ENCODE measurements at regions not wholly inside any gene's neighbourhood (a gene's known extent, or its start where the extent isn't known, plus 50 kb on each side); places are given as distances from the start of the nearest gene placed in this dataset.

GRCh38 chr12:127241072-127241817 lies 1025.7 kb upstream of the TMEM132C start:
- Histone ChIP-seq H3K27ac (no peak overlapping the region), H3K9me3 (ENCODE audit: severe bottlenecking) (no peaks in the 10 kb centered on the region), H3K27me3 (ENCODE audit: insufficient read depth, low read depth, severe bottlenecking) (no peaks in the 10 kb centered on the region), H3K36me3 (no peaks in the 10 kb centered on the region), H3K4me3 (ENCODE audit: low read depth, low read length) (no peak overlapping the region)
- TF ChIP-seq CTCF (IDR thresholded peaks at IDR 0.05; ENCODE audit: low read depth, low read length), result no peak
- DNase-seq, result no peak

GRCh38 chr12:127245009-127245408 lies 1022.0 kb upstream of the TMEM132C start:
- no peaks in the 10 kb centered on the region for H3K9me3 ChIP-seq (ENCODE audit: severe bottlenecking)
- H3K36me3 ChIP-seq, result no peaks in the 10 kb centered on the region
- H3K4me3 ChIP-seq (ENCODE audit: low read depth, low read length), result no peak overlapping the region
- no peak overlapping the region for H3K27ac ChIP-seq
- no peak for TF ChIP-seq CTCF (IDR thresholded peaks at IDR 0.05; ENCODE audit: low read depth, low read length)
- no peaks in the 10 kb centered on the region for H3K27me3 ChIP-seq (ENCODE audit: insufficient read depth, low read depth, severe bottlenecking)
- DNase-seq, result no peak

- no peak for TF ChIP-seq CTCF (IDR thresholded peaks at IDR 0.05; ENCODE audit: low read depth, low read length)
- H3K9me3 ChIP-seq (ENCODE audit: severe bottlenecking), result no peaks in the 10 kb centered on the region
- no peak overlapping the region for H3K4me3 ChIP-seq (ENCODE audit: low read depth, low read length)
- H3K27ac ChIP-seq, result no peak overlapping the region
- no peak for DNase-seq
- no peaks in the 10 kb centered on the region for H3K36me3 ChIP-seq
- H3K27me3 ChIP-seq (ENCODE audit: insufficient read depth, low read depth, severe bottlenecking), result no peaks in the 10 kb centered on the region
These were observed 1021.5 kb upstream of the TMEM132C start for GRCh38 chr12:127245437-127245836.

- Histone ChIP-seq H3K27me3 (ENCODE audit: insufficient read depth, low read depth, severe bottlenecking) (no peaks in the 10 kb centered on the region), H3K27ac (no peak overlapping the region), H3K9me3 (ENCODE audit: severe bottlenecking) (no peaks in the 10 kb centered on the region), H3K4me3 (ENCODE audit: low read depth, low read length) (no peak overlapping the region), H3K36me3 (no peaks in the 10 kb centered on the region)
- DNase-seq, result no peak
- TF ChIP-seq CTCF (IDR thresholded peaks at IDR 0.05; ENCODE audit: low read depth, low read length), result no peak
These were observed 1019.0 kb upstream of the TMEM132C start for GRCh38 chr12:127247937-127248336.

- Histone ChIP-seq H3K9me3 (ENCODE audit: severe bottlenecking) (no peaks in the 10 kb centered on the region), H3K4me3 (ENCODE audit: low read depth, low read length) (no peak overlapping the region), H3K27me3 (ENCODE audit: insufficient read depth, low read depth, severe bottlenecking) (no peaks in the 10 kb centered on the region), H3K27ac (no peak overlapping the region), H3K36me3 (no peaks in the 10 kb centered on the region)
- no peak for DNase-seq
- TF ChIP-seq CTCF (IDR thresholded peaks at IDR 0.05; ENCODE audit: low read depth, low read length), result no peak
These were observed 1017.5 kb upstream of the TMEM132C start for GRCh38 chr12:127249428-127249827.

GRCh38 chr12:127253797-127254327 lies 1013.1 kb upstream of the TMEM132C start:
- Histone ChIP-seq H3K36me3 (no peaks in the 10 kb centered on the region), H3K27me3 (ENCODE audit: insufficient read depth, low read depth, severe bottlenecking) (no peaks in the 10 kb centered on the region), H3K9me3 (ENCODE audit: severe bottlenecking) (no peaks in the 10 kb centered on the region), H3K27ac (no peak overlapping the region), H3K4me3 (ENCODE audit: low read depth, low read length) (no peak overlapping the region)
- no peak for DNase-seq
- TF ChIP-seq CTCF (IDR thresholded peaks at IDR 0.05; ENCODE audit: low read depth, low read length), result no peak
